GM12865 (cell line): ENCODE measurements at regions not wholly inside any gene's neighbourhood (a gene's known extent, or its start where the extent isn't known, plus 50 kb on each side); places are given as distances from the start of the nearest gene placed in this dataset.

Source experiments
- DNase-seq: peaks from one replicate; pipeline ENCODE4 v3.0.0; 2010; ENCODE audit warnings: low read depth
- H3K4me3 ChIP-seq: 2 replicates; pipeline ENCODE4 v1.5.1; 2011; ENCODE audit warnings: mild to moderate bottlenecking, low read depth, low read length, control low read depth
- CTCF ChIP-seq: IDR thresholded peaks from 2 replicates; pipeline ENCODE4 v1.5.1; 2011; ENCODE audit warnings: low read length, control low read depth, low read depth, inconsistent platforms; ENCODE audit not compliant: insufficient read depth; ENCODE audit errors: missing control alignments

- no peak overlapping the region for H3K4me3 ChIP-seq
- no peak for TF ChIP-seq CTCF
Measured at GRCh38 chr4:175125410-175126068, 207.4 kb downstream of the ADAM29 start.

GRCh38 chr4:175127314-175127713, 209.2 kb downstream of the ADAM29 start:
- TF ChIP-seq CTCF = no peak
- no peak for DNase-seq
- H3K4me3 ChIP-seq = no peak overlapping the region

More at GRCh38 chr4:175125410-175126068, 207.4 kb downstream of the ADAM29 start:
- no peak for DNase-seq

GRCh38 chr4:175129797-175130196, 211.6 kb downstream of the ADAM29 start:
- DNase-seq = no peak
- no peak for TF ChIP-seq CTCF
- no peak overlapping the region for H3K4me3 ChIP-seq

- no peak for TF ChIP-seq CTCF
- DNase-seq = no peak
- no peak overlapping the region for H3K4me3 ChIP-seq
Measured at GRCh38 chr4:175139205-175139604, 221.0 kb downstream of the ADAM29 start.

- no peak overlapping the region for H3K4me3 ChIP-seq
- no peak for TF ChIP-seq CTCF
- no peak for DNase-seq
Measured at GRCh38 chr4:175143116-175143515, 225.0 kb downstream of the ADAM29 start.

- no peak overlapping the region for H3K4me3 ChIP-seq
- DNase-seq = no peak
- TF ChIP-seq CTCF = no peak
Measured at GRCh38 chr4:175146799-175147198, 228.6 kb downstream of the ADAM29 start.

GRCh38 chr4:175147233-175147632, 229.1 kb downstream of the ADAM29 start:
- H3K4me3 ChIP-seq = no peak overlapping the region
- DNase-seq = no peak
- no peak for TF ChIP-seq CTCF
